Upper lobe of left lung (tissue), 4 donors: ENCODE measurements at regions not wholly inside any gene's neighbourhood (a gene's known extent, or its start where the extent isn't known, plus 50 kb on each side); places are given as distances from the start of the nearest gene placed in this dataset.

Source experiments
- CTCF ChIP-seq, 6 experiments: fragments of 450-650 bp in 4 of 6; fragments of 200-600 bp in 2 of 6; sonication (generic) in 2 of 6; IDR thresholded peaks; one replicate each; pipeline ENCODE4 v1.5.1; 2016 to 2019; ENCODE audit warnings: antibody characterized with exemption in 6 of 6
- EP300 ChIP-seq, 4 donors: sonication (generic); formaldehyde crosslinking; IDR thresholded peaks; one replicate each; pipeline ENCODE4 v1.5.1; 2017; ENCODE audit warnings: antibody characterized with exemption in 4 of 4, control low read depth in 2 of 4
- POLR2AphosphoS5 ChIP-seq, 2 donors: sonication (generic); formaldehyde crosslinking; IDR thresholded peaks; one replicate each; pipeline ENCODE4 v1.5.1; 2017; ENCODE audit warnings: antibody characterized with exemption in 2 of 2

- TF ChIP-seq POLR2AphosphoS5 (IDR thresholded peaks at IDR 0.05) (no peak), EP300 (IDR thresholded peaks at IDR 0.05) (no peak), CTCF (IDR thresholded peaks at IDR 0.05) (no peak)
Observed at GRCh38 chr5:20833081-20833627, 845.2 kb upstream of the CDH18 start.
